Muscle of leg (tissue), 3 donors: ENCODE measurements at regions not wholly inside any gene's neighbourhood (a gene's known extent, or its start where the extent isn't known, plus 50 kb on each side); places are given as distances from the start of the nearest gene placed in this dataset.
"Not testable (repeated sequence)": the region's sequence is repeated elsewhere in the genome, so short reads cannot be mapped to it uniquely, and the experiment has no call there.

Experiments
- DNase-seq: peaks from one replicate; pipeline ENCODE4 v3.0.0; 2013
- H3K27ac ChIP-seq: one replicate; pipeline ENCODE4 v1.5.1; 2013; ENCODE audit warnings: mild to moderate bottlenecking, low read length, control low read depth
- H3K27me3 ChIP-seq: one replicate; pipeline ENCODE4 v1.6.1; 2013; ENCODE audit warnings: low read length; ENCODE audit not compliant: control insufficient read depth, insufficient read depth
- H3K36me3 ChIP-seq: one replicate; pipeline ENCODE4 v1.6.1; 2013; ENCODE audit warnings: low read length; ENCODE audit not compliant: control insufficient read depth, insufficient read depth
- H3K4me1 ChIP-seq: one replicate; pipeline ENCODE4 v1.6.1; 2013; ENCODE audit warnings: low read length; ENCODE audit not compliant: control insufficient read depth, insufficient read depth
- H3K4me3 ChIP-seq: one replicate; pipeline ENCODE4 v1.5.1; 2013; ENCODE audit warnings: low read length, control low read depth
- H3K9me3 ChIP-seq: replicated peaks from 2 replicates; pipeline ENCODE4 v1.6.1; 2013; ENCODE audit warnings: low read depth, low read length; ENCODE audit not compliant: control insufficient read depth
- WGBS: methylation state at CpG from one replicate; pipeline ENCODE4 v1.1.5; 2013; ENCODE audit warnings: missing lambda C conversion rate; ENCODE audit not compliant: insufficient coverage; 5-methylcytosine and 5-hydroxymethylcytosine counted together

GRCh38 chr2:111445941-111446340 is 325.2 kb downstream of the BCL2L11 start:
- H3K27ac ChIP-seq, H3K27me3 ChIP-seq, H3K4me1 ChIP-seq, H3K4me3 ChIP-seq, H3K9me3 ChIP-seq, DNase-seq, H3K36me3 ChIP-seq: not testable (repeated sequence)
- WGBS = no CpG with 5 or more reads among the region's 10 CpGs

DNA sequence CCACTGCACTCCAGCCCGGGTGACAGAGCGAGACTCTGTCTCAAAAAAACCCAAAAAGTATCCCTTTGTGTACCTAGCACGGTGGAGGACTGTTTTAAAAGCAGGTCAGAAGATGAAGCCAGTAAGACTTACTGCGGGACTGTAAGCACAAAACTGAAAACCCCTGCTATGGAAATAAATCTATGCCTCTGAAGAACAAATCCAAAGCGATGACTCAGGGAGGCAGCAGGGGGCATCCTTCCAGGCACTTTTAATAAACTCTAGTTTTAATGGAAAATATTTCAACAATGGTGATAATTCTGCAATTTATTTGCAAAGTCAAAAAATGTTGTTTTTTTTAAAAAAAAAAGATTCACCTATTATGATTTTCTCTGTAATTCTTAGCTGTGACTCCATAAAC is 326.8 kb downstream of the BCL2L11 start:
- not testable (repeated sequence) for H3K27me3 ChIP-seq, H3K36me3 ChIP-seq, DNase-seq, H3K9me3 ChIP-seq, H3K4me3 ChIP-seq, H3K27ac ChIP-seq, H3K4me1 ChIP-seq
- WGBS = no CpG with 5 or more reads among the region's 5 CpGs

DNA sequence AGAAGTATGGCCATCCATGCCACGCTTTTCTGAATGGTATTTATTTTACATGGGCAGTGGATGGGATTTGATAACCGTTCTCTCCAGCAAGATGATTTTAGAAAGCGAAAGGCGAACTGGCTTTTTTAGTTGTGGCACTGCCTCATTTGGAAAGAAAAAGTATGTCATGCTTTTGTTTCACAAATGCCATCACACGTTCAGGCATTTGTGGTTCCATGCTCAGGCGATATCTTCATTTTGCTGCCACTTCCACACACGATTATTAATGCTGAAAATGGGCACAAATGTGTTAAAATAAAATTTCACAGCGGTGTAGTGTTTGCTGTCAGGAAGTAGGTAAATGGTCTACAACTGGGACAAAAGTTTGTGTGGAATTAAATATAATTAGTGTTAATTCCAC is 328.1 kb downstream of the BCL2L11 start:
- H3K36me3 ChIP-seq, DNase-seq, H3K9me3 ChIP-seq, H3K4me3 ChIP-seq, H3K27me3 ChIP-seq, H3K27ac ChIP-seq, H3K4me1 ChIP-seq: not testable (repeated sequence)
- no CpG with 5 or more reads among the region's 8 CpGs for WGBS

- not testable (repeated sequence) for H3K27me3 ChIP-seq, H3K4me3 ChIP-seq, DNase-seq, H3K4me1 ChIP-seq, H3K9me3 ChIP-seq, H3K36me3 ChIP-seq, H3K27ac ChIP-seq
- no CpG with 5 or more reads among the region's 6 CpGs for WGBS
Observed at GRCh38 chr2:111450526-111450925, 329.8 kb downstream of the BCL2L11 start.

GRCh38 chr2:111451692-111452199 is 331.0 kb downstream of the BCL2L11 start:
- not testable (repeated sequence) for H3K9me3 ChIP-seq, H3K27ac ChIP-seq, H3K4me1 ChIP-seq, DNase-seq, H3K36me3 ChIP-seq, H3K4me3 ChIP-seq, H3K27me3 ChIP-seq
- WGBS = no CpG with 5 or more reads among the region's 9 CpGs

DNA sequence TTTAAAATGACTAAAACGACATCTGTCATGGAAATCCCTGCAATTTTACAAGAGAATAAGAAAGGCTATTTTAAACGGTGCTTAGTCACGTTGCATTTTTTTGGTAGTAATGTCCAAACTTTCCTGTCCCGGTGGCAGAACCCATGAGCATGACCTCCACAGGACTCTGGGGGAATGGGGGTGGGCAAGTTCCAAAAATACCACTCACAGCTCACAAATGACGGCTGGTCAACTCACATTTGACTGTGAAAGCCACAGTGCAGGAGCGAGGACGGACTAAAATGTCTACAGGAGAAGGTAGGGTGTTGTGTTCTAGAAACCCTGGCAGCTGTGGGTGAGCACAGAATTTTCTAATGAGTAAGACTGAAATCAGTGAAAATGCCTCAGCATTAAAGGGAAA is 331.5 kb downstream of the BCL2L11 start:
- H3K27me3 ChIP-seq, H3K4me3 ChIP-seq, H3K36me3 ChIP-seq, H3K9me3 ChIP-seq, H3K4me1 ChIP-seq, H3K27ac ChIP-seq, DNase-seq: not testable (repeated sequence)
- no CpG with 5 or more reads among the region's 7 CpGs for WGBS

GRCh38 chr2:111453308-111453707 is 332.6 kb downstream of the BCL2L11 start:
- WGBS = no CpG with 5 or more reads among the region's 2 CpGs
- not testable (repeated sequence) for H3K36me3 ChIP-seq, H3K4me1 ChIP-seq, H3K27me3 ChIP-seq, H3K27ac ChIP-seq, H3K9me3 ChIP-seq, H3K4me3 ChIP-seq, DNase-seq

DNA sequence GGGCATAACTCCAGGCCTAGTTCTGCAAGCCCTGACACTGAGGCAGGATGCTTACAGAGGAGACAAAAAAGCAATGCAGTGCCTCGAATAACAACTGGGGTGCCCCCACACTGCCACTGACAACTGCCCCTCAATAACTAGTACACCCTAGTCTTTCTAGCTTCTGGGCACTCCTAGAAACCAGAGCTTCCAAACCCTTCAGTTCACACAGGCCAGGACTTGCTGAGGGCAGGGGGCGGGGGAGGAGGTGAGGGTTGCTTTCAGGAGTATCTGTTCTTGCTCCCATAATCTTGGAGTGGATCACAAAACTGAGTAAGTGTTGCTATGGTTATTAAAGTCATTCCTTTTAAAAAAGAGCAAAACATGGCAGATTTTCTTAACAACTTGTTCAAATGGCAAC is 333.1 kb downstream of the BCL2L11 start:
- H3K4me3 ChIP-seq, H3K27ac ChIP-seq, DNase-seq, H3K27me3 ChIP-seq, H3K4me1 ChIP-seq, H3K36me3 ChIP-seq, H3K9me3 ChIP-seq: not testable (repeated sequence)
- no CpG with 5 or more reads among the region's 2 CpGs for WGBS

- WGBS = no CpG with 5 or more reads among the region's 1 CpG
- peak; percentile 65 for DNase-seq
- not testable (repeated sequence) for H3K9me3 ChIP-seq, H3K27ac ChIP-seq, H3K4me1 ChIP-seq, H3K36me3 ChIP-seq, H3K4me3 ChIP-seq, H3K27me3 ChIP-seq
Observed at GRCh38 chr2:111454404-111454803, 333.7 kb downstream of the BCL2L11 start.

GRCh38 chr2:111455016-111456015 is 334.6 kb downstream of the BCL2L11 start:
- WGBS = no CpG with 5 or more reads among the region's 9 CpGs
- not testable (repeated sequence) for H3K4me3 ChIP-seq, H3K27ac ChIP-seq

More at GRCh38 chr2:111455016-111456015, 334.6 kb downstream of the BCL2L11 start:
- not testable (repeated sequence) for H3K4me1 ChIP-seq, H3K9me3 ChIP-seq, H3K27me3 ChIP-seq, H3K36me3 ChIP-seq
- peak; percentile 15 for DNase-seq
